ENCODE measurements at regions not wholly inside any gene's neighbourhood (a gene's known extent, or its start where the extent isn't known, plus 50 kb on each side); places are given as distances from the start of the nearest gene placed in this dataset.
A peak's percentile ranks its signal among the peaks of the same experiment; 100 is the strongest.

DNA sequence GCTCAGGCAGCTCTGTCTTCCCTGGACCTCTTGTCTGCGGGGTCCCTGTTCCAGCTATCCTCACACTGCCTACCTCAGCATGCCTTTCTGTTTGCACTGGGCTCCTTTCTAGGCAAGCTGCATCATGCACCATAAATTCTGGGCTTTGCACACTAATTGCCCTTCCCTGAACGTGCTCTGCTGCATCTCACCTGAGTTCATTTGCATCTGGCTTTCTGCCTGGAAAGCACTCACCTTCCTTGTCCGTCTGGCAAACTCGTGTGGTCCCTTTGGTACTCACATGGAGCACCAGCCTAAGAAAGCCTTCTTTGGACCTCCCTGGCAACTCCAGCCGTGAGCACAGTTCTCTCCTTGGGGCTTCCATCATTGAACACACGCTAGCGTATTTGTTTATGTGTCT is 365.6 kb downstream of the SV2B start:
- in situ Hi-C loops (cut with HindIII; ENCODE audit: low sequenced_read_pairs) = no loop called here
- TF ChIP-seq, protein P1, sequence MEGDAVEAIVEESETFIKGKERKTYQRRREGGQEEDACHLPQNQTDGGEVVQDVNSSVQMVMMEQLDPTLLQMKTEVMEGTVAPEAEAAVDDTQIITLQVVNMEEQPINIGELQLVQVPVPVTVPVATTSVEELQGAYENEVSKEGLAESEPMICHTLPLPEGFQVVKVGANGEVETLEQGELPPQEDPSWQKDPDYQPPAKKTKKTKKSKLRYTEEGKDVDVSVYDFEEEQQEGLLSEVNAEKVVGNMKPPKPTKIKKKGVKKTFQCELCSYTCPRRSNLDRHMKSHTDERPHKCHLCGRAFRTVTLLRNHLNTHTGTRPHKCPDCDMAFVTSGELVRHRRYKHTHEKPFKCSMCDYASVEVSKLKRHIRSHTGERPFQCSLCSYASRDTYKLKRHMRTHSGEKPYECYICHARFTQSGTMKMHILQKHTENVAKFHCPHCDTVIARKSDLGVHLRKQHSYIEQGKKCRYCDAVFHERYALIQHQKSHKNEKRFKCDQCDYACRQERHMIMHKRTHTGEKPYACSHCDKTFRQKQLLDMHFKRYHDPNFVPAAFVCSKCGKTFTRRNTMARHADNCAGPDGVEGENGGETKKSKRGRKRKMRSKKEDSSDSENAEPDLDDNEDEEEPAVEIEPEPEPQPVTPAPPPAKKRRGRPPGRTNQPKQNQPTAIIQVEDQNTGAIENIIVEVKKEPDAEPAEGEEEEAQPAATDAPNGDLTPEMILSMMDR (IDR thresholded peaks at IDR 0.05; ENCODE audit: low read depth, low read length) = no peak
- no peak overlapping the region for H3K4me3 ChIP-seq (ENCODE audit: low read depth, low read length)
- DNase-seq (ENCODE audit: low read depth, low spot score) = no peak

DNA sequence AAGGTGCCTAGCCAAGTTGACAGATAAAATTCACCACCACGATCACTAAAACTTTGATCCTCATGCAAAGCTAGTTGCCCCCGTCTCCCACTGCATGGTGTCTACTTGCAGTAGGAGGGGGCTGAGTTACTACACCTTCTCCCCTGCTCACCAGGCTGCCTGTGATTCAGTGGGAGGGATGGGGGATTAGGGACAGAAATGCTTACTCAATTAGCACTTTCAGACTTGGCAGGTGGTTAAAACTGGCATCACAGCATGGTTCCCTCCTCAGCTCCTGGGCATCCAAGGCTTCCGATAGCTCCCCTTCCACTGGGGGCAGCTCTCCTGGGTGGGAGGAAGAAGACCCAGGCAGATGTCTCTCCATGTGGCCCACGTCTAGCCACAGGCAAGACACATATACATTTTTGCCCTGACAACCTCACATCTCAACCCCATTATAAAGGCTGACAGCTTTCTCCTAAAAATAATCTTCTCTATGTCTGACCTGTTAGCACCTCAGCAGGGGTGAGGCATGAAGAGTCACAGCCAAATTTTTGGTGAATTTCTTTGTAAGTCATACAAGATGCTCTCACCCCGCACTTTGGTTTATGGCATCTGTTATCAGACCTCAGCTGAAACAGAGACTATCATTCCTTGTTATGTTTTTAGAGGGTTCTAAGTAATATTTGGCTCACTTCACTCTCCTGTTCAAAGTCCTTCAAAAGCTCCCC is 369.0 kb downstream of the SV2B start:
- DNase-seq (ENCODE audit: low read depth, low spot score) = no peak
- no peak overlapping the region for H3K4me3 ChIP-seq (ENCODE audit: low read depth, low read length)
- in situ Hi-C loops (cut with HindIII; ENCODE audit: low sequenced_read_pairs) = no loop called here
- TF ChIP-seq, protein P1 (IDR thresholded peaks at IDR 0.05; ENCODE audit: low read depth, low read length) = no peak

DNA sequence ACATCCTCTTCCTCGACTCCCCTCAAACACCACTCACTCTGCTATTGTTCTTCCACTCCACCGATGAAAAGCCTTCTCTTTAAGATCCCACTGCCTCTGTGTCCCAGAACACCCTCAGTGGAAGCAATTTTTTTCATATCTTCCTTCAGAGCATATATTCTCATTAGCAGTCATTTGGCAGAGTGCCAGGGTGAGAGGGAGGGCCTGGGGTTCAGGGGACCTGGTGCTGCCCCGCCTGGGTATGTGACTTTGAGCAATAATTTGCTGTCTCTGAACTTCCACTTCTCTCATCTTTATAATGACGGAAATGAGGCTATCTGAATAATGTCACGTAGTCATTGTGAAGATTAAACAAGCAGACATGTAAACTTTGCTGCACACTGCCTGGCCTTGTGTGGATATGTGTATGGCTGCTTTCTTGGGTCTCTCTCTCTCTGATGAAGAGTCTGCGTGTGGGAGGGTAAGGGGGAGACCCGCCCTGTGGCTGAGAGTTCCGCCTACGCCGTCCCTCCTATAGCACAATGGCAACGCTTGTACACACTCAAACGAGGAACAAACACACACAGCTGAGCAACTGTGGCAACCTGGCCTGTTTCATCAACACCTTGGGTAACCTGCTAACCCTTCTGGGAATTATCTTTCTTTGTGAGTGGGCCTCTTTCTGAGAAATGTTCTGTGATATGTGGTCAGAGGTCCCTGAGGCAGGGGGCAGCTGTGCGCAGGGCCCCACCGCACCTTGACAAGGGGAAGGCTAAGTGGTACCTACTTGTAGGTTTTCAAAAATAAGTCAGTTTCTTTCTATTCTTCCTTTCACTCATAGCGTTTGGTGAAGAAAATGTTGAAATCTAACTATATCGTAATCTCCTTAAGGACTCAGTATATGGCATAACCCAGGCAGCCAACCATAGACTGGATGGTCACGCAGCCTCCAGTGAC is 369.8 kb downstream of the SV2B start:
- TF ChIP-seq, protein P1 (IDR thresholded peaks at IDR 0.05; ENCODE audit: low read depth, low read length) = no peak
- in situ Hi-C loops (cut with HindIII; ENCODE audit: low sequenced_read_pairs) = no loop called here
- DNase-seq (ENCODE audit: low read depth, low spot score) = no peak
- H3K4me3 ChIP-seq (ENCODE audit: low read depth, low read length) = no peak overlapping the region

DNA sequence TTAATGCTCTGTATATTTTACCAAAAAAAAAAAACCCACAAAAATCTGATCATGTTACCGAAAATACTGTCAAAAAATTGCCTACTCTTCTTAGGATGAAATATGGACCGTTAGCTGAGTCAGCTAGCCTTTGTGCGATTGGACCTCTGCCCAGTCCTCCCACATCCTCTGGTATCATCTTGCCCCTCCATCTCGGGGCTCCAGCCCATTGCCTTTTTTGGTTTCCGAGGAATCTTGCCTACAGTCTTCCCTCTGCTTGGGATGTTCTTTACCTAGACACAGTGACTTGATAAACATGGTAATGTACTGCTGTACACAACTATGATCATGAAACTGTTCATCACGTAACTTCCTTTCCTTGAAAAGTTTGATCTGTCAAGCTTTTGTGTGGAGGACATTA is 371.4 kb downstream of the SV2B start:
- H3K4me3 ChIP-seq (ENCODE audit: low read depth, low read length) = no peak overlapping the region
- TF ChIP-seq, protein P1 (IDR thresholded peaks at IDR 0.05; ENCODE audit: low read depth, low read length) = no peak
- in situ Hi-C loops (cut with HindIII; ENCODE audit: low sequenced_read_pairs) = no loop called here
- peak; percentile 64 for DNase-seq (ENCODE audit: low read depth, low spot score)

DNA sequence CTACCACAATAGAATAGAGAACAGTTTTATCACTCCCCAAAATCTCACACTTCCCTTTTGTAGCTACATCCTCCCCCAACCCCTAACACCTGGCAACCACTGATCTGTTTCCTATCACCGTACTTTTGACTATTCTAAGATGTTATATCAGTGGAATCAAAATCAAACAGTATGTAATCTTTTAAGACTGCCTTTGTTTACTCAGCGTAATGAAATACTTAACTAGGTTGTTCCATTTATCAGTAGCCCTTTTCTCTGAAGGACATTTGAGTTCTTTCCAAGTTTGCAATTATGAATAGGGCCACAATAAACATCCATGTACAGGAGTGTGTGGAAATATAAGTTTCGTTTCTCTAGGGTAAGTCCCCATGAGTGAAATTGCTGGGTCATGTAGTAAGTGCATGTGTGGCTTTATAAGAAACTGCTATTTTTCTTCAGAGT is 372.3 kb downstream of the SV2B start:
- DNase-seq (ENCODE audit: low read depth, low spot score) = no peak
- no peak overlapping the region for H3K4me3 ChIP-seq (ENCODE audit: low read depth, low read length)
- TF ChIP-seq, protein P1 (IDR thresholded peaks at IDR 0.05; ENCODE audit: low read depth, low read length) = no peak
- in situ Hi-C loops (cut with HindIII; ENCODE audit: low sequenced_read_pairs) = no loop called here

DNA sequence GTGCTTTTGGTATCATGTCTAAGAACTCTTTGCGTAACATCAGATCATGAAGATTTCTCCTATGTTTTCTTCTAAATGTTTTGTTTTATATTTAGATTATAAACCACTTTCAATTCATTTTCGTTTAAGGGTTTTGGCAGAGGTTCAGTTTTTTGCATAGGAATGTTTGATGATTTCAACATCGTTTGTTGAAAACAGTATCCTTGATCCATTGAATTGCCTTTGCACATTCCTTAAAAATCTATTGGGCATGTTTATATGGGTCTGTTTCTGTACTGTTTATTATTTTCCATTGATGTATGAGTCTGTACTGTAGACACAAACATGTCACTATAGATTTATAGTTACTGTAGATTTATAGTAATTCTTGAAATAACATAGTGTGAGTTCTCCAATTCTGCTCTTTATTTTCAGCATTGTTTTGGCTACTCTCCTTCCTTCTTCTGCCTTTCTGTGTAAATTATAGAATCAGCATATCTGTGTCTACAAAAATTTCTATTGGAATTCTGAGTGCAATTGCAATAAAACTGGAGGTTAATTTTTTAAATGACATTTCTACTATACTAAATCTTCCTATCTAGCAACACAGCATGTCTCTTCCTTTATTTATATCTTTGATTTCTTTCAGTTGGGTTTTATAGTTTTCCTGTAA is 374.0 kb downstream of the SV2B start:
- no peak for DNase-seq (ENCODE audit: low read depth, low spot score)
- TF ChIP-seq, protein P1 (IDR thresholded peaks at IDR 0.05; ENCODE audit: low read depth, low read length) = no peak
- no peak overlapping the region for H3K4me3 ChIP-seq (ENCODE audit: low read depth, low read length)
- in situ Hi-C loops (cut with HindIII; ENCODE audit: low sequenced_read_pairs) = no loop called here

All from astrocyte of the spinal cord (primary cell).